Stimulated activated CD8-positive, alpha-beta memory T cell treated with anti-CD3 and anti-CD28 coated beads, Interleukin-15, amount 100 ng/mL, for 4 hours (primary cell): ENCODE measurements at regions not wholly inside any gene's neighbourhood (a gene's known extent, or its start where the extent isn't known, plus 50 kb on each side); places are given as distances from the start of the nearest gene placed in this dataset.

Experiments
- DNase-seq, 2 donors: peaks; one replicate each; pipeline ENCODE4 v3.0.0-alpha.2; 2020; ENCODE audit warnings: low read depth in 2 of 2

DNA sequence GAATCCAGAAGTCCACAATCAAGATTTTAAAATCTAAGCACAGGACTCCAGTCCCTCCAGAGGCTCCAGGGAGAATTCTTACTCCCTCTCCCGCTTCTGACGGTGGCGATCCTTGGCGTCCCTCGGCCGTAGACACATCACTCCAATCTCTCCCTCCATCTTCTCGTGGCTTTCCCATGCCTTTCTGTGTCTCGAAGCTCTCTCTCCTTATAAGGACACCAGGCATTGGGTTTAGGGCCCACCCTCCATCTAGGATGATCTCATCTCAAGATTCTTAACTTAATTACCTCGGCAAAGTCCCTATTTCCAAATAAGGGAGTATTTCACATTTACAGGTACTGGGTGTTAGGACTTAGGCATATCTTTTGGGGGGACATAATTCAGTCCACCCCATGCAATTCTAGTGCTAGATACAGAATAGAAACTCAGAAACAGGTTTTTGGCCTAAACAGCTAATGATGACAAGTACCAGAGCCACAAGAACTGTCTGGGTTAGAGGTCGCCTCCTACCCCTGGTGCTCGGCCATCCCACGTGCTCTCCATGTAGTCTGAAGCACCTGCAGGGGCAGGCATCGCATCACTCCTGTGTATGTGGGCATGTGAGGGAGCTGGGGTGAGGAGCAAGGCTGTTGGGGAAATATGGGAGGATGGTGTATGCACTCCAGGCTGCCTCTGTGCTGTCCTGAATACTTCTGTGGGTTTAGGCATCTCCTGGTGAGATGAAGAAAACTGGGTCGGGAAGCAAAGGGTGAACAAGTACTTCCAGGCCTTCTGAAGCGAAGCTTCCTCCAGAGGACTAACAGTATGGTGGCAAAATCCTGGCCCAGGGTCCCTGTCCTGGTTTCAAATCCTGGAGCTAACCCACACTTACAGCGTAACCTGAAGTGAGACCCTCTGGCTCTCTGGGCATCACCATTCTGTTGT is 298.3 kb upstream of the ZMIZ1 start:
- DNase-seq: no peak

GRCh38 chr10:78771260-78771659 is 297.5 kb upstream of the ZMIZ1 start:
- DNase-seq: no peak

GRCh38 chr10:78771808-78772455 is 296.8 kb upstream of the ZMIZ1 start:
- DNase-seq: no peak

DNA sequence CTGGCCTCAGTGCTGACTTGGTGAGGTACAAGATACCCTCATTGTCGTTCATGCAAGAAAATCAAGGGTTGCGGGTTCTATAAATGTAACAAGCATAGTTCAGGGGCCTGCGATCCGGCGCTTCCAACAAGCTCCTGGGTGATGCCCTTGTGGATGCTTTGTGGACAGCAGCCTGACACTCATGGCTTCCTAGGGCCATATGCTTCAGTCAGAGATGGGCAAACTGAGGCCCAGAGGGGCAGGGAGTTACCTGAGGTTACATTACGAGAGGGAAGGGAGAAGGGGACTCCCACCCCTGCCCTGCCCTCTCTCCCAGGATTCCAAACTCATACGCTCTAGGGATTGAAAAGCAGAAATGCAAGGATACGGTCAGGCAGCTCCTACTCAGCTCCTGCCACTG is 296.3 kb upstream of the ZMIZ1 start:
- no peak for DNase-seq

GRCh38 chr10:78772986-78773530 is 295.7 kb upstream of the ZMIZ1 start:
- DNase-seq: no peak

- DNase-seq: no peak
These were observed 294.2 kb upstream of the ZMIZ1 start for GRCh38 chr10:78774614-78774998.

DNA sequence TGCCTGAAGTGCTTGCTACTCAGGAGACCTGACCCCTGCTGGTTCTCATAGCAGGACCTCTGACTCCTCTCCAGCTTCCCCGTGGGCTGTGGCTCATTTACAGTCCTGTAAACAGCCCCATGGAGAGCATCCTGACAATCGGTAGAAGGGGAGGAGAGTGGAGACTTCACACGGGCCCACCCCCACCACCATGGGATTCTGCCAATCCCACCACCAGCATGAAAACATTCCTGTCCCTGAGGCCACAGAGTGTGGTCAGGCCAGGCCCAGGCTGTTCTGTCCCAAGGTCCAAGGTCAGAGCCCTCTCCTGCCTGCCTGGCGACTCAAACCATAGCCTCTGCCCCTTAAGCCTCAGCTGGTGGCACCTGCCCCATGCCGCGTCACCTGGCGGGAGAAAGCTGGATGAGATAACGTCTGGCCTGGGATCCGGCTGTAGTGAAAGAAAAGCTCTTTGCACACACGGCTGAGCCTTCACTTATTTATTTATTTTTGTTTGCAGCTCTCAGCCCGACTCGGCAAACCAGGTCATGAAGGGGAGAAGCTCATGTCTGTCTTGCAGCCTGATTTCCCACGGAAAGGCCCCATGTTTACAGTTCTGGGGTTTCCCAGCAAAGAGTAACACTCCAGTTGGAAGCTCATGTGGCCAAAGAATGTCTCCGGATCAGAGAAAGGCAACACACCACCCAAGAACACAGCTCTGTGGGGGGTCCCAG is 293.6 kb upstream of the ZMIZ1 start:
- no peak for DNase-seq

DNA sequence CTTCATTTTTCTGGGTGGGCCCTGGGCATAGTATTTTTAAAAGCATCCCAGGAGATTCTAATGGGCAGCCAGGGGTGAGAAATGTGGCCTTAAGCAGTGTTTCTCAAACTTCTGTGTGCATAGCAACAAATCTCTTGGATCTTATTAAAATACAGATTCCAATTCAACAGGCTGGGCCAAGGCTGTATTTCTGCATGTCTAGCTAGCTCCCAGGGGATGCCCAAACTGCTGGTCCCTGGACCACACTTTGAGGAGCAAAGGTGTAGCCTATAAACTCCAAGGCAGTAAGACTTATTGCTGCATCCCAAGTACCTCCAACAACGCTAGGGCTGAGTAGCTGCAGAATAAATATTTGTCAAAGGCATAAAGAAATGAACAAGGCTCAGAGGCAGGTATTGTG is 292.9 kb upstream of the ZMIZ1 start:
- no peak for DNase-seq

DNA sequence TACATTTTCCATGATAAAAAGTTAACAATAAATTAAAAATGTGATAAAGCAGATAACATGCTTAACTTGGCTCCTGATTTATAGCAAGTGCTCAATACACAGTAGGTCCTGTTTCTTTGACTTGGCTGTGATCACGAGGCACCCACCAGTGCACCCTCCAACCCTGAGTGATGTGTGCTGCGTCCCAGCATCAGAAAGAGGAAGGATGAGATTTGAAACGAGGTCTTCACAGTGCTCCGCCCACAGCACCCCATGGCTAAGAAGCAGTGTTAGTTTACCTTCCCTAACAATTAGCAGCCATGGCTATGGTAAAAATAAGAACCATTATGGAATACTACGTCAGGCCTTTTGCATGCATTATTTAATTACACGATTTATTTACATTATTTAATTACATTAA is 292.0 kb upstream of the ZMIZ1 start:
- DNase-seq: no peak

GRCh38 chr10:78777466-78777865 is 291.3 kb upstream of the ZMIZ1 start:
- no peak for DNase-seq

DNA sequence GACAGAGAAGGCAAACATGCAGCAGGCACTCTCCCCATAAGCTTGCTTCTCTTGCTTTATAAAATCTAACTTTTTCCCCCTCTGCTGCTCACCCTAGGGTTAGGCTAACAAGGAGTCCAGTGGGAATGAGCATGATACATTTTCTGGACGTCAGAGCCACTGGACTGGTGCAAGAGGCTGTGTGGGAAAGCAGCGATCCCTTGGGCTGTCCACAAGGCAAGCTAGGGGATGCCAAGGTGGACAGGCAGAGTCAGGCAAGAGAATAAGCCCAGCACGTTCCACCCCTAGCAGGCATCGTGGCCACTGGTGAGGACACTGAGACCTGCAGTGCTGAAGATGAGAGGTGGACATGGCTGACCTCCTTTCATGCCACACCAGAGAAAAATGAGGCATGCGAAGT is 290.9 kb upstream of the ZMIZ1 start:
- no peak for DNase-seq

DNA sequence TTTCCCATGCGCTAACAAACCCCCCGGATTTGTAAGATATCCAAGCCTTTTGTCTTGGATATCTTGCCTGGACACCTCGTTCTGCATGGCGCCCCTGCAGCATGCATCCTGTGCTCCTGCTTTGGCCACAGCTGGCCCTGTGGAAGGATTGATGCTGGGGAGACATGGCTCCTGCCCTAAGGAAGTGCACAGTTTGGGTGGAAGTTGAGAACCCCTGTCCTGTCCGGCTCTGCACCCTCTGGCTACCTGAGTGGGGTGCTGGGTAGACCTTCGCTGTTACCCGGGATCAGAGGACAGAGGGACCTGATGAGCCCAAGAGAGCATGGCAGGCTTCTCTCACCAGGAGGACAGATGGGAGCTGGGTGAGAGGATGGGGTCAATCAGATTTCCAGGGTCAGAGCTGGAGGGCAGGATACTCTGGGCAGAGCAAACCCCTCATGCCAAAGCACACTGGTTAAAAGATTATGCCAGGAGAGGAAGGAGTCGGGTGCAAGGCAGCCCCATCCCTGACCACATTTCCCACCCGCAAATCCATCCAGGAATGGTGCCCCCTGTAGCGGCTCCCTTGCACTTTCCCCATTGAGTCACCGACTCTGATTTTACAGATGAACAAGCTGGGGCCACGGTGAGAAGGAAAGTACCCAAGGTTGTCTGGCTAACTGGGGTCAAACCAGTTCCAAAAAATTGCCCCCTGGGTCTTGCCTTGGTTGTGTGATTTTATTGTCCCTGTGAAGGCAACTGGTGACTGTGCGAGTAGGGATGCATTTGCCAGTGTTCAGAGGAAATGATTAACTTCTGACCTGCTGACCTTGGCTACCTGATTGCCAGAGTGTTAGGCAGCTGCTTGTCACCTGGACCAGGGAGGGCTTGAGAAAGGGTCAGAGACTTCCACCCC is 290.1 kb upstream of the ZMIZ1 start:
- no peak for DNase-seq

- no peak for DNase-seq
These were observed 289.3 kb upstream of the ZMIZ1 start for GRCh38 chr10:78779339-78779955.

DNA sequence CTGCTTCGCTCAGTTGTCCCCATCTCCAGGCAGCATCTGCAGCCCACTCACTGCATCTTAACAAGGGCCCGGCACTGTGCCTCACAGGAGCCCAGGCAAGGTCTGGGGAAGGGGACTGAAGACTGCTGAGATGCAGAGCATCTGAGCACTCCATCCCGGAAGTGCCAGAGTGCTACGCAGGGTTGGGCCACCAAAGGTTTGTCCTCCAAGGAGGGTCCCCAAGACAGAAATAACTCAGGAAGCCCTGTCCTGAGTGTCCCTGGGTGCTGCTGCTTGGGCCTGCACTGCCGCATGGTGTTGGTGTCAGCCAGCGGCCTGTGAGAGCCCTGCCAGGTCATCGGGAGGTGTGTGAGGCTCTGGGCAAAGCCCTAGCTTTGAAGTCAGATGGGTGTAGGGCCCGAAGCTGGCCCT is 288.2 kb upstream of the ZMIZ1 start:
- no peak for DNase-seq

GRCh38 chr10:78781251-78781913 is 287.4 kb upstream of the ZMIZ1 start:
- DNase-seq: no peak

- no peak for DNase-seq
These were observed 286.8 kb upstream of the ZMIZ1 start for GRCh38 chr10:78781991-78782390.

DNA sequence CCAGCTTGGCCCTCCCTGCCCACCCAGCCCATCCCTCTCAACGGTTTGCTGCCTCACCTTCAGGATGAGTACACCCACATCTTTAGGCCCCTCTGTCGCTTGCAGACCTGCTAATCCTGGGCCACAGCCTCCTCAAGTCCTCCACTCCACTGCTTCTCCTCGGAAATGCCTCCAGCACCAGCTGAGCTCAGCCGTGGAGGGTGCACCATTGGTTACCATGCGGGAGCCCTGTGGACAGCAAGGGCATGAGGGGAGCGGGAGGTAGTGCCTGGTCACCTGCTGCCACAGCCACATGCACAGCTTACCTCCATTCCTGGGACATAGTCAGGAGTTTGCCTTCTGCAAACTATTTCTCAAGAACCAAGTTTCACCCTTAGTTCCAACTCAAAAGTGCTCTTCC is 286.3 kb upstream of the ZMIZ1 start:
- no peak for DNase-seq

GRCh38 chr10:78783753-78784152 is 285.0 kb upstream of the ZMIZ1 start:
- no peak for DNase-seq

GRCh38 chr10:78784546-78784945 is 284.2 kb upstream of the ZMIZ1 start:
- DNase-seq: no peak

GRCh38 chr10:78785066-78785465 is 283.7 kb upstream of the ZMIZ1 start:
- no peak for DNase-seq
